ENCODE measurements at regions not wholly inside any gene's neighbourhood (a gene's known extent, or its start where the extent isn't known, plus 50 kb on each side); places are given as distances from the start of the nearest gene placed in this dataset.

- TF ChIP-seq HCFC1 (IDR thresholded peaks at IDR 0.05; ENCODE audit: low read length) (no peak), RUNX3 (IDR thresholded peaks at IDR 0.05; ENCODE audit: low read length) (no peak), PAX8 (IDR thresholded peaks at IDR 0.05) (no peak), EZH2 (IDR thresholded peaks at IDR 0.05; ENCODE audit: borderline replicate concordance, control insufficient read depth, low read depth, low read length) (no peak), ATF7 (IDR thresholded peaks at IDR 0.05; ENCODE audit: low read depth) (no peak), BCL3 (IDR thresholded peaks at IDR 0.05; ENCODE audit: borderline replicate concordance, insufficient read depth, low read depth, low read length, poor library complexity, severe bottlenecking) (no peak), CBFB (IDR thresholded peaks at IDR 0.05; ENCODE audit: low read depth) (no peak), MEF2B (IDR thresholded peaks at IDR 0.05; ENCODE audit: partially characterized antibody, poor library complexity, severe bottlenecking) (no peak), TCF3 (IDR thresholded peaks at IDR 0.05; ENCODE audit: borderline replicate concordance, insufficient read depth, low read depth, low read length) (no peak), TBL1XR1 (IDR thresholded peaks at IDR 0.05; ENCODE audit: low read depth, low read length) (no peak)
These were observed 66.4 kb upstream of the CES5A start (continued) for GRCh38 chr16:55941552-55941951.

- no peaks in the 10 kb centered on the region for H3K27me3 ChIP-seq (replicated peaks in 1 of 2; ENCODE audit: control insufficient read depth in 2 of 2, insufficient read depth in 2 of 2, low read length in 1 of 2)
- no peak overlapping the region for H3K27ac ChIP-seq (ENCODE audit: control insufficient read depth, insufficient read depth)
- TF ChIP-seq SIN3A (IDR thresholded peaks at IDR 0.05; ENCODE audit: low read depth, low read length) (no peak), NBN (IDR thresholded peaks at IDR 0.05) (no peak), MAX (IDR thresholded peaks at IDR 0.05; ENCODE audit: low read depth, low read length) (no peak), SIX5 (IDR thresholded peaks at IDR 0.05; ENCODE audit: low read depth, low read length, severe bottlenecking) (no peak), ZSCAN29 (IDR thresholded peaks at IDR 0.05) (no peak), SP1 (IDR thresholded peaks at IDR 0.05; ENCODE audit: low read depth, low read length) (no peak), MYC (IDR thresholded peaks at IDR 0.05; ENCODE audit: insufficient read depth, insufficient read length, insufficient replicate concordance, low read length, severe bottlenecking) (no peak), EP300 (IDR thresholded peaks at IDR 0.05; ENCODE audit: borderline replicate concordance in 1 of 2, control insufficient read depth in 1 of 2, low read depth in 2 of 2, low read length in 2 of 2) (no peak)
- TF ChIP-seq, protein P1, sequence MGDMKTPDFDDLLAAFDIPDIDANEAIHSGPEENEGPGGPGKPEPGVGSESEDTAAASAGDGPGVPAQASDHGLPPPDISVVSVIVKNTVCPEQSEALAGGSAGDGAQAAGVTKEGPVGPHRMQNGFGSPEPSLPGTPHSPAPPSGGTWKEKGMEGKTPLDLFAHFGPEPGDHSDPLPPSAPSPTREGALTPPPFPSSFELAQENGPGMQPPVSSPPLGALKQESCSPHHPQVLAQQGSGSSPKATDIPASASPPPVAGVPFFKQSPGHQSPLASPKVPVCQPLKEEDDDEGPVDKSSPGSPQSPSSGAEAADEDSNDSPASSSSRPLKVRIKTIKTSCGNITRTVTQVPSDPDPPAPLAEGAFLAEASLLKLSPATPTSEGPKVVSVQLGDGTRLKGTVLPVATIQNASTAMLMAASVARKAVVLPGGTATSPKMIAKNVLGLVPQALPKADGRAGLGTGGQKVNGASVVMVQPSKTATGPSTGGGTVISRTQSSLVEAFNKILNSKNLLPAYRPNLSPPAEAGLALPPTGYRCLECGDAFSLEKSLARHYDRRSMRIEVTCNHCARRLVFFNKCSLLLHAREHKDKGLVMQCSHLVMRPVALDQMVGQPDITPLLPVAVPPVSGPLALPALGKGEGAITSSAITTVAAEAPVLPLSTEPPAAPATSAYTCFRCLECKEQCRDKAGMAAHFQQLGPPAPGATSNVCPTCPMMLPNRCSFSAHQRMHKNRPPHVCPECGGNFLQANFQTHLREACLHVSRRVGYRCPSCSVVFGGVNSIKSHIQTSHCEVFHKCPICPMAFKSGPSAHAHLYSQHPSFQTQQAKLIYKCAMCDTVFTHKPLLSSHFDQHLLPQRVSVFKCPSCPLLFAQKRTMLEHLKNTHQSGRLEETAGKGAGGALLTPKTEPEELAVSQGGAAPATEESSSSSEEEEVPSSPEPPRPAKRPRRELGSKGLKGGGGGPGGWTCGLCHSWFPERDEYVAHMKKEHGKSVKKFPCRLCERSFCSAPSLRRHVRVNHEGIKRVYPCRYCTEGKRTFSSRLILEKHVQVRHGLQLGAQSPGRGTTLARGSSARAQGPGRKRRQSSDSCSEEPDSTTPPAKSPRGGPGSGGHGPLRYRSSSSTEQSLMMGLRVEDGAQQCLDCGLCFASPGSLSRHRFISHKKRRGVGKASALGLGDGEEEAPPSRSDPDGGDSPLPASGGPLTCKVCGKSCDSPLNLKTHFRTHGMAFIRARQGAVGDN (IDR thresholded peaks at IDR 0.05), result no peak
- DNase-seq (ENCODE audit: low read depth, low spot score), result no peak
- CTCF ChIA-PET, result interaction anchor here (0.7 kb wide), 1 partner anchor 550 kb away, joined by 3 read pairs; no protein-coding TSS in a partner anchor
- no TSS peak for BruUV-seq (replicated peaks)
- no peaks in the 10 kb centered on the region for H3K79me2 ChIP-seq (ENCODE audit: control insufficient read depth, insufficient read depth, low read length)
- H3K9ac ChIP-seq (ENCODE audit: control insufficient read depth, insufficient read depth, low read length), result no peak overlapping the region
- H3K4me1 ChIP-seq (ENCODE audit: control insufficient read depth, insufficient read depth, low read length), result no peaks in the 10 kb centered on the region
- no peaks in the 10 kb centered on the region for H4K20me1 ChIP-seq (ENCODE audit: control insufficient read depth, insufficient read depth)
- intact Hi-C loops (cut with micrococcal nuclease; ENCODE audit: unreplicated experiment), result no loop called here
- FAIRE-seq, result no peak
- WGBS (ENCODE audit: insufficient coverage, insufficient replicate concordance, low lambda C conversion rate, missing lambda C conversion rate), result 0% methylated on average over 1 of the region's 1 CpG
- H3K4me2 ChIP-seq (ENCODE audit: control insufficient read depth, insufficient read depth), result no peak overlapping the region
- SMC1A ChIA-PET (ENCODE audit: uncharacterized antibody, unreplicated experiment), result no interaction called here
- H3K9me3 ChIP-seq (replicated peaks; ENCODE audit: control insufficient read depth, insufficient read depth, low read length), result no peaks in the 10 kb centered on the region
- no peak overlapping the region for H3K4me3 ChIP-seq
- H3K36me3 ChIP-seq (ENCODE audit: control insufficient read depth in 2 of 2, insufficient read depth in 2 of 2, low read length in 1 of 2), result no peaks in the 10 kb centered on the region
- no peak overlapping the region for H2AFZ ChIP-seq (ENCODE audit: control insufficient read depth, low read depth, low read length)
- POLR2A ChIA-PET, result no interaction called here
- ATAC-seq, result no peak
- RAD21 ChIA-PET (ENCODE audit: unreplicated experiment), result no interaction called here
- in situ Hi-C loops (cut with MboI), result loop anchor here (25.0 kb wide), 1 partner anchor 749 kb away; the partner anchor contains the start of gene MT1X
These were observed 63.0 kb upstream of the CES5A start for GRCh38 chr16:55938126-55938525.

All from GM12878 (cell line).